ENCODE measurements at regions not wholly inside any gene's neighbourhood (a gene's known extent, or its start where the extent isn't known, plus 50 kb on each side); places are given as distances from the start of the nearest gene placed in this dataset.
"Not testable (repeated sequence)": the region's sequence is repeated elsewhere in the genome, so short reads cannot be mapped to it uniquely, and the experiment has no call there.

- H3K36me3 ChIP-seq (ENCODE audit: control insufficient read depth, insufficient read depth, low read length) = no peaks in the 10 kb centered on the region
- DNase-seq (ENCODE audit: low read depth) = no peak
- no peak for TF ChIP-seq CTCF (IDR thresholded peaks at IDR 0.05; ENCODE audit: insufficient read depth, low read length, poor library complexity, severe bottlenecking)
- H3K27me3 ChIP-seq (ENCODE audit: control insufficient read depth, insufficient read depth, low read length) = no peaks in the 10 kb centered on the region
- no peak overlapping the region for H3K4me3 ChIP-seq (ENCODE audit: low read depth, low read length)
These were observed 349.1 kb downstream of the NYAP2 start for GRCh38 chr2:225748609-225749008.

- not testable (repeated sequence) for H3K27me3 ChIP-seq (ENCODE audit: control insufficient read depth, insufficient read depth, low read length); H3K36me3 ChIP-seq (ENCODE audit: control insufficient read depth, insufficient read depth, low read length); H3K4me3 ChIP-seq (ENCODE audit: low read depth, low read length); DNase-seq (ENCODE audit: low read depth)
These were observed 344.5 kb downstream of the NYAP2 start for GRCh38 chr2:225743996-225744395.

- Histone ChIP-seq H3K36me3 (ENCODE audit: control insufficient read depth, insufficient read depth, low read length) (no peaks in the 10 kb centered on the region), H3K27me3 (ENCODE audit: control insufficient read depth, insufficient read depth, low read length) (no peaks in the 10 kb centered on the region), H3K4me3 (ENCODE audit: low read depth, low read length) (no peak overlapping the region)
- TF ChIP-seq CTCF (IDR thresholded peaks at IDR 0.05; ENCODE audit: insufficient read depth, low read length, poor library complexity, severe bottlenecking) = no peak
- no peak for DNase-seq (ENCODE audit: low read depth)
These were observed 343.0 kb downstream of the NYAP2 start for GRCh38 chr2:225742487-225742886.

- TF ChIP-seq CTCF (IDR thresholded peaks at IDR 0.05; ENCODE audit: insufficient read depth, low read length, poor library complexity, severe bottlenecking) = no peak
- no peaks in the 10 kb centered on the region for H3K36me3 ChIP-seq (ENCODE audit: control insufficient read depth, insufficient read depth, low read length)
- H3K4me3 ChIP-seq (ENCODE audit: low read depth, low read length) = no peak overlapping the region
- no peaks in the 10 kb centered on the region for H3K27me3 ChIP-seq (ENCODE audit: control insufficient read depth, insufficient read depth, low read length)
- no peak for DNase-seq (ENCODE audit: low read depth)
These were observed 340.6 kb downstream of the NYAP2 start for GRCh38 chr2:225740086-225740485.

GRCh38 chr2:225739328-225739727 is 339.8 kb downstream of the NYAP2 start:
- no peaks in the 10 kb centered on the region for H3K27me3 ChIP-seq (ENCODE audit: control insufficient read depth, insufficient read depth, low read length)
- TF ChIP-seq CTCF (IDR thresholded peaks at IDR 0.05; ENCODE audit: insufficient read depth, low read length, poor library complexity, severe bottlenecking) = no peak
- no peaks in the 10 kb centered on the region for H3K36me3 ChIP-seq (ENCODE audit: control insufficient read depth, insufficient read depth, low read length)
- H3K4me3 ChIP-seq (ENCODE audit: low read depth, low read length) = no peak overlapping the region
- no peak for DNase-seq (ENCODE audit: low read depth)

- no peak for TF ChIP-seq CTCF (IDR thresholded peaks at IDR 0.05; ENCODE audit: insufficient read depth, low read length, poor library complexity, severe bottlenecking)
These were observed 339.2 kb downstream of the NYAP2 start for GRCh38 chr2:225738735-225739134.

More at GRCh38 chr2:225738735-225739134, 339.2 kb downstream of the NYAP2 start:
- Histone ChIP-seq H3K27me3 (ENCODE audit: control insufficient read depth, insufficient read depth, low read length) (no peaks in the 10 kb centered on the region), H3K4me3 (ENCODE audit: low read depth, low read length) (no peak overlapping the region), H3K36me3 (ENCODE audit: control insufficient read depth, insufficient read depth, low read length) (no peaks in the 10 kb centered on the region)
- DNase-seq (ENCODE audit: low read depth) = no peak

Data from kidney epithelial cell (primary cell).